Spleen (tissue), 11 donors: ENCODE measurements at regions not wholly inside any gene's neighbourhood (a gene's known extent, or its start where the extent isn't known, plus 50 kb on each side); places are given as distances from the start of the nearest gene placed in this dataset.

Source experiments
- DNase-seq: peaks from one replicate; pipeline ENCODE4 v3.0.0-alpha.2; 2020
- H3K27ac ChIP-seq, 8 donors: fragments of 200-600 bp; sonication (generic) in 7 of 8; 1 replicate in 4 of 8; 2 replicates in 4 of 8; pipeline versions ENCODE4 v1.5.0 to v1.8.0; 2016 to 2021; ENCODE audit warnings: inconsistent platforms in 4 of 8, mild to moderate bottlenecking in 4 of 8, moderate library complexity in 1 of 8
- H3K27me3 ChIP-seq, 7 donors: fragments of 200-600 bp; sonication (generic) in 6 of 7; replicated peaks in 1 of 7; 1 replicate in 4 of 7; 2 replicates in 3 of 7; pipeline versions ENCODE4 v1.5.0 to v1.8.0; 2016 to 2021; ENCODE audit warnings: inconsistent platforms in 3 of 7, mild to moderate bottlenecking in 1 of 7
- H3K36me3 ChIP-seq, 6 donors: fragments of 200-600 bp; sonication (generic) in 5 of 6; 1 replicate in 4 of 6; 2 replicates in 2 of 6; pipeline versions ENCODE4 v1.5.0 to v1.8.0; 2016 to 2021; ENCODE audit warnings: inconsistent platforms in 2 of 6
- H3K4me1 ChIP-seq, 6 donors: fragments of 200-600 bp; sonication (generic) in 5 of 6; 1 replicate in 3 of 6; 2 replicates in 3 of 6; pipeline versions ENCODE4 v1.5.0 to v1.8.0; 2016 to 2021; ENCODE audit warnings: inconsistent platforms in 3 of 6
- H3K4me3 ChIP-seq, 8 donors: fragments of 200-600 bp; sonication (generic) in 7 of 8; 1 replicate in 4 of 8; 2 replicates in 4 of 8; pipeline versions ENCODE4 v1.5.0 to v1.8.0; 2016 to 2021; ENCODE audit warnings: inconsistent platforms in 4 of 8, mild to moderate bottlenecking in 4 of 8, moderate library complexity in 2 of 8
- H3K9me3 ChIP-seq, 8 donors: fragments of 200-600 bp; sonication (generic) in 7 of 8; 1 replicate in 4 of 8; 2 replicates in 4 of 8; pipeline versions ENCODE4 v1.5.0 to v1.8.0; 2016 to 2021; ENCODE audit warnings: inconsistent platforms in 4 of 8
- CTCF ChIP-seq, 11 experiments: fragments of 200-600 bp in 7 of 11; fragments of 450-650 bp in 4 of 11; sonication (generic) in 4 of 11; IDR thresholded peaks in 8 of 11; conservative IDR thresholded peaks in 3 of 11; 1 replicate in 7 of 11; 2 replicates in 4 of 11; pipeline versions ENCODE4 v1.4.0 to v1.8.0; 2016 to 2021; ENCODE audit warnings: antibody characterized with exemption in 11 of 11, inconsistent platforms in 4 of 11, mild to moderate bottlenecking in 1 of 11
- POLR2A ChIP-seq, 3 donors: fragments of 450-650 bp; IDR thresholded peaks; one replicate each; pipeline ENCODE4 v1.5.1; 2017; ENCODE audit warnings: antibody characterized with exemption in 3 of 3, mild to moderate bottlenecking in 1 of 3
- POLR2AphosphoS5 ChIP-seq, 3 donors: sonication (generic); formaldehyde crosslinking; IDR thresholded peaks; one replicate each; pipeline ENCODE4 v1.5.1; 2017; ENCODE audit warnings: antibody characterized with exemption in 3 of 3
- WGBS, 5 donors: extraction: QIAGEN DNeasy Blood & Tissue Kit in 3 of 5; methylation state at CpG; one replicate each; pipeline versions ENCODE4 v1.1.5 to v1.1.7; 2013 to 2018; 5-methylcytosine and 5-hydroxymethylcytosine counted together
- intact Hi-C: fragments of 100-400 bp; cut with DNase I; formaldehyde crosslinking; loops from one replicate; pipeline ENCODE4 v1.15.0; 2023; ENCODE audit warnings: low total_unique reads
- donor health status: healthy with polysubstance abuse.
- donor health status: DM: no; HTN: no; CAD: no; lungs with moderate emphysema.
- donor health status: DM: no; HTN: no; CAD: no.
- donor health status: Bipolar disorder and iron deficiency.
- donor health status: healthy.
- donor health status: DM: no; HTN: no; CAD: no.
- donor health status: DM: yes; HTN: yes; CAD: no.

GRCh38 chr6:170111816-170112582, 178.9 kb downstream of the DLL1 start:
- WGBS, 5 donors: 75 to 91% (median 81%) methylated on average over 18 to 19 of the region's 19 CpGs
- TF ChIP-seq CTCF (IDR thresholded peaks at IDR 0.05 in 8 of 11, conservative IDR thresholded peaks at IDR 0.05 in 3 of 11) (no peak), POLR2A (IDR thresholded peaks at IDR 0.05) (no peak), POLR2AphosphoS5 (IDR thresholded peaks at IDR 0.05) (no peak)
- peaks cover 0 to 35% (median 0%) of the 10 kb centered on the region in 7 donors for H3K27me3 ChIP-seq
- no peaks in the 10 kb centered on the region for H3K4me1 ChIP-seq
- H3K4me3 ChIP-seq: no peak overlapping the region
- peak overlapping the region in 5 of 8 donors; percentile 2 to 40 (median 36) for H3K27ac ChIP-seq
- no peaks in the 10 kb centered on the region for H3K9me3 ChIP-seq
- intact Hi-C loops: no loop called here
- DNase-seq: peak; percentile 52
- no peaks in the 10 kb centered on the region for H3K36me3 ChIP-seq

DNA sequence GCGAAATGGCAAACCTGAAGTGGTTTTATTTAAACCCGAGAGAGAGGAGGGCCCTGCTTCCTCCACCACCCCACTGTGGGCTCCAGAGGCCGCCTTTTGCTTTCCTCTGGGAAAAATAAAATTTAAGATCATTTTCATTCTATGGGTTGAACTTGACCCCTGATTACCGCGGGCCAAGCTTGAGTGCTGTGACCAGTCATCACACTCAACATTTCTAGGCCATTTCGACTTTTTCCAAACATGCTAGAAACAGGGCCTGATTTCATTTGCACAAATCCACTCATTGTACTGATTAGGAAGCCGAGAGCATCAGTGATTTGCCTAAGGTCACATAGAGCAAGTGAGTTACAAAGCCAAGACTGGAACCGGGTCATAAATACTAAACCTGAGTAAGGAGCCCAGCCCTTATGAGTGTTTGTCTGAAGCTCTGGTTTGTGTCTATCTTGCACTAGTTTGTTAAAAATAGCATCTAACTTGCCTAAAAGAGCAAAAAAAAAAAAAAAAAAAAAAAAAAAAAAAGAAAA, 179.7 kb downstream of the DLL1 start:
- Histone ChIP-seq H3K27me3 (peaks cover 0 to 34% (median 0%) of the 10 kb centered on the region in 7 donors), H3K27ac (peak overlapping the region in 5 of 8 donors; percentile 2 to 46 (median 39)), H3K36me3 (no peaks in the 10 kb centered on the region), H3K4me3 (no peak overlapping the region), H3K4me1 (no peaks in the 10 kb centered on the region), H3K9me3 (no peaks in the 10 kb centered on the region)
- 72 to 83% (median 74%) methylated on average over 8 of the region's 8 CpGs for WGBS, 5 donors
- DNase-seq: peak; percentile 20
- intact Hi-C loops: no loop called here
- no peak for TF ChIP-seq POLR2A (IDR thresholded peaks at IDR 0.05)
- TF ChIP-seq CTCF (IDR thresholded peaks at IDR 0.05 in 8 of 11, conservative IDR thresholded peaks at IDR 0.05 in 3 of 11): no peak
- TF ChIP-seq POLR2AphosphoS5 (IDR thresholded peaks at IDR 0.05): no peak

DNA sequence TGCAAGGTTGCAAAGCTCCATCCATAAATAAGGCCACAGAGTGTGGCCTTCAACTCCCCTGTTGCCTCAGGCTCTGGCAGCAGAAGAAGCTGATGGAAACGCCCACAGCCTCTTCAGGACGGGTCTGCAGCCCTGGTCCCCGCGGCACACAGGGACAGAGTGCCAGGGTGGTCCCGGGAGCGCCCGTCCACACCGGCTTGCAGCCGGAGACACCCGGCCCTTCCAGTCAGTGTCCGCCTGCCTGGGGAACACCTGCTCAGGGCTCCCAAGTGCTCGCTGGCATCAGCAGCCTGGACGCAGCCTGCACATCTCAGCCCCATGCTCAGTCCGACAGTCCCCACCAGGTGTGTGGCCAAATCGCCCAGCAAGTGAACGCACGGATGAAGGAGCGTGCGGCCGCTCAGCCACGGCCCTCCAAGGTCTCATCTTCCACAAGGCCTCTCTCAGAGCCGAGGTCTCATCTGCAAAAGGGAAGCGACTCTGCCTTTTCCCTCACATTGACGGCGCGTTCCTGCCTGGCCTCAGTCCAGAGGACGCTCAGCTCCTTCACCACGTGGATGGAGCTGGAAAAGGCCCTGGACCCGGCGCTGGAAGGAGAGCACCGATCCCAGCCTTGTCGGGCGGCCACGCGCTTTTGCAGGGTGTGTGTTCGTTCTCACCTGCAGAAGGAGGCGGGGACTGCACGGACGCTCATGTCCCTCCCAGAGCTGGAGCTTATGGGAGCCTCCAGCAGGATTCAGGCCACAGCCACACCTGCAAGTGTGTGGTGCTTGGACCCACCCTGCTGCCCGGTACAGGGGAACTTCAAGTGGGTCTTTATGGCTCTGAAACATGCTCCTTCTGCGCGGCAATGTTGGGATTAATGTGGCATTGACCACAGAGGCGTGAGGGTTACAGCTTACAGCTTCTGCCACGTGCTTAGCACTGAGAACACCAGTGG, 180.4 kb downstream of the DLL1 start:
- Histone ChIP-seq H3K27ac (peak overlapping the region in 4 of 8 donors; percentile 36 to 46 (median 40)), H3K4me3 (no peak overlapping the region), H3K36me3 (no peaks in the 10 kb centered on the region), H3K9me3 (no peaks in the 10 kb centered on the region), H3K4me1 (no peaks in the 10 kb centered on the region), H3K27me3 (peaks cover 0 to 32% (median 0%) of the 10 kb centered on the region in 7 donors)
- peak; percentile 67 for DNase-seq
- WGBS, 5 donors: 83 to 87% (median 87%) methylated on average over 33 to 44 of the region's 44 CpGs
- intact Hi-C loops: no loop called here
- TF ChIP-seq POLR2AphosphoS5 (IDR thresholded peaks at IDR 0.05) (no peak), CTCF (IDR thresholded peaks at IDR 0.05 in 8 of 11, conservative IDR thresholded peaks at IDR 0.05 in 3 of 11) (no peak), POLR2A (IDR thresholded peaks at IDR 0.05) (no peak)
